ENCODE measurements at regions not wholly inside any gene's neighbourhood (a gene's known extent, or its start where the extent isn't known, plus 50 kb on each side); places are given as distances from the start of the nearest gene placed in this dataset.
"Not testable (repeated sequence)": the region's sequence is repeated elsewhere in the genome, so short reads cannot be mapped to it uniquely, and the experiment has no call there.

- DNase-seq: no peak
Measured at GRCh38 chr6:94902974-94903628, 674.2 kb upstream of the MANEA start.

- no peak for DNase-seq
Measured at GRCh38 chr6:94899191-94899590, 678.1 kb upstream of the MANEA start.

GRCh38 chr6:94894300-94894699 is 683.0 kb upstream of the MANEA start:
- no peak for DNase-seq

- DNase-seq: no peak
Measured at GRCh38 chr6:94893327-94893726, 684.0 kb upstream of the MANEA start.

- not testable (repeated sequence) for DNase-seq
Measured at GRCh38 chr6:94873819-94874218, 703.5 kb upstream of the MANEA start.

- DNase-seq: no peak
Measured at GRCh38 chr6:94862112-94862511, 715.2 kb upstream of the MANEA start.

- no peak for DNase-seq
Measured at GRCh38 chr6:94859924-94860323, 717.4 kb upstream of the MANEA start.

- not testable (repeated sequence) for DNase-seq
Measured at GRCh38 chr6:94856999-94857398, 720.3 kb upstream of the MANEA start.

- DNase-seq: not testable (repeated sequence)
Measured at GRCh38 chr6:94851329-94851728, 726.0 kb upstream of the MANEA start.

GRCh38 chr6:94845742-94846141 is 731.6 kb upstream of the MANEA start:
- no peak for DNase-seq

- DNase-seq: no peak
Measured at GRCh38 chr6:94835264-94835663, 742.1 kb upstream of the MANEA start.

- no peak for DNase-seq
Measured at GRCh38 chr6:94813806-94814205, 763.5 kb upstream of the MANEA start.

- DNase-seq: no peak
Measured at GRCh38 chr6:94801344-94801743, 776.0 kb upstream of the MANEA start.

- DNase-seq: no peak
Measured at GRCh38 chr6:94785514-94785913, 791.8 kb upstream of the MANEA start.

GRCh38 chr6:94785081-94785480 is 792.3 kb upstream of the MANEA start:
- not testable (repeated sequence) for DNase-seq

- DNase-seq: no peak
Measured at GRCh38 chr6:94769197-94769596, 808.1 kb upstream of the MANEA start.

GRCh38 chr6:94751641-94752329 is 825.5 kb upstream of the MANEA start:
- DNase-seq: no peak

- DNase-seq: no peak
Measured at GRCh38 chr6:94736236-94736635, 841.1 kb upstream of the MANEA start.

GRCh38 chr6:94735270-94735669 is 842.1 kb upstream of the MANEA start:
- DNase-seq: no peak

- DNase-seq: no peak
Measured at GRCh38 chr6:94734751-94735150, 842.6 kb upstream of the MANEA start.

- DNase-seq: no peak
Measured at GRCh38 chr6:94733066-94733465, 844.3 kb upstream of the MANEA start.

GRCh38 chr6:94727710-94728109 is 849.6 kb upstream of the MANEA start:
- no peak for DNase-seq

- no peak for DNase-seq
Measured at GRCh38 chr6:94721459-94721858, 855.9 kb upstream of the MANEA start.

- DNase-seq: no peak
Measured at GRCh38 chr6:94713446-94713845, 863.9 kb upstream of the MANEA start.

GRCh38 chr6:94698773-94699172 is 878.6 kb upstream of the MANEA start:
- no peak for DNase-seq

Measured in fibroblast of upper back skin (primary cell).